ENCODE measurements at regions not wholly inside any gene's neighbourhood (a gene's known extent, or its start where the extent isn't known, plus 50 kb on each side); places are given as distances from the start of the nearest gene placed in this dataset.

- ATAC-seq (ENCODE audit: low read depth), result no peak
- 60% methylated on average over 1 of the region's 3 CpGs; no CpG with 5 or more reads in 1 of the 2 experiments for WGBS, 2 experiments (ENCODE audit: extremely low coverage in 2 of 2, insufficient read length in 1 of 2)
- Histone ChIP-seq H3K4me1 (ENCODE audit: control insufficient read depth, insufficient read depth, low read length) (no peaks in the 10 kb centered on the region), H3K18ac (ENCODE audit: low read depth, low read length) (no peak overlapping the region), H2AK5ac (ENCODE audit: low read depth, low read length) (no peak overlapping the region), H2AFZ (replicated peaks; ENCODE audit: low read length, poor library complexity) (no peak overlapping the region), H3K4ac (ENCODE audit: low read depth, low read length) (no peak overlapping the region), H3K4me3 (ENCODE audit: insufficient read depth, low read depth, low read length) (no peak overlapping the region), H3K9me1 (ENCODE audit: insufficient read depth, low read length) (no peaks in the 10 kb centered on the region), H3K27ac (ENCODE audit: insufficient read depth, low read length) (no peak overlapping the region), H3K23ac (ENCODE audit: low read depth, low read length) (no peak overlapping the region), H3K9ac (ENCODE audit: low read depth, low read length) (no peak overlapping the region), H2BK20ac (ENCODE audit: low read depth, low read length) (no peak overlapping the region), H4K20me1 (ENCODE audit: insufficient read depth, low read length) (no peaks in the 10 kb centered on the region), H2BK15ac (ENCODE audit: low read depth, low read length) (no peak overlapping the region), H2BK120ac (ENCODE audit: low read depth, low read length) (no peak overlapping the region), H4K5ac (ENCODE audit: low read depth, low read length) (no peak overlapping the region), H2AK9ac (replicated peaks; ENCODE audit: low read depth, low read length, poor library complexity) (no peak overlapping the region), H3K14ac (replicated peaks; ENCODE audit: low read depth, low read length) (no peak overlapping the region), H3K9me3 (ENCODE audit: control insufficient read depth, insufficient read depth, low read length) (no peaks in the 10 kb centered on the region), H3K56ac (ENCODE audit: extremely low read depth, insufficient read depth, low read length) (no peak overlapping the region), H4K91ac (ENCODE audit: insufficient read depth, low read depth, low read length) (no peak overlapping the region), H3K79me1 (ENCODE audit: low read depth in 1 of 2, low read length in 2 of 2) (no peaks in the 10 kb centered on the region), H4K8ac (ENCODE audit: low read depth in 2 of 2, low read length in 2 of 2) (no peak overlapping the region), H2BK5ac (ENCODE audit: low read depth, low read length, poor library complexity, severe bottlenecking) (no peak overlapping the region), H3K36me3 (ENCODE audit: control insufficient read depth, insufficient read depth, low read length) (no peaks in the 10 kb centered on the region), H3K27me3 (ENCODE audit: control insufficient read depth, insufficient read depth, low read length) (no peaks in the 10 kb centered on the region), H3K4me2 (ENCODE audit: low read depth, low read length) (no peak overlapping the region)
- ChIA-PET CTCF (interaction anchor here (0.7 kb wide), 1 partner anchor 1254 kb away, joined by 3 read pairs; no protein-coding TSS in a partner anchor), POLR2A (ENCODE audit: unreplicated experiment) (no interaction called here)
- dilution Hi-C loops (cut with HindIII; ENCODE audit: low sequenced_read_pairs, unreplicated experiment), result no loop called here
- no TSS peak for BruUV-seq (replicated peaks)
- in situ Hi-C loops (cut with MboI; ENCODE audit: low sequenced_read_pairs), result no loop called here
- TF ChIP-seq POLR2A (IDR thresholded peaks at IDR 0.05; ENCODE audit: low read depth, low read length), result no peak
- no peak for DNase-seq
- intact Hi-C loops (cut with micrococcal nuclease), result no loop called here
Measured at GRCh38 chr11:80186692-80187091, 745.9 kb upstream of the TENM4 start.
